ENCODE measurements at regions not wholly inside any gene's neighbourhood (a gene's known extent, or its start where the extent isn't known, plus 50 kb on each side); places are given as distances from the start of the nearest gene placed in this dataset.
A peak's percentile ranks its signal among the peaks of the same experiment; 100 is the strongest.

DNA sequence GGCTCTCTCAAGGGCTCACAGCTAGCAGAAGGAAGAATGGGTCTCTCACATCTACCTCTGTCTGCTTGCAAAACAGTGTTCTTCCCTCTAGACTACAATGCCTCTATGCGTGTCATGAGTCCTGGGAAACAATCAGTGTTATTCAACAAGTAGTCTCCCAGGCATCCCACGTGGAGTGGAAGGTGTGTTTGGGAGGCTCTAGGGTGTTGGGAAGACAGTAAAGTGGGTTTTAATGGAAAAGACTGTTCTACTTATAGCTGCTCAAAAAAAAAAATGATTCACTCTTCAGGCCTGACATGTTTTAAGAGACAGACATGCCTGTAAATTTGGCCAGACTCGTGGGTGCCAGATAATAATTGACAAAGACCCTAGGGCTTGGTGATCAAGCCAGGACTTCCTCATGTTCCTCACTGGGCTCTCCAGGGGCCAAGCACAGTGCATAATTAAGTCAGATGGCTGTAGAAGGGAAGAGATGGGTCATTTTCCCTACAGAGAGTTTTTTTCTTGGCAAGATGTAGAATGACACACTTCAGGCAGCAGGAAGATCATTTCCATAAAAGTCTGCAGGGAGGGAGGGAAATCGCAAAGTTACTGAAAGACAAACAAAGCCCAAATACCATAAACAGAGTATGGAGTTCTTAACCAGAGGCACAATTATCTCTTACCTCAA, 246.4 kb downstream of the ACTL7B start:
- peak overlapping the region; percentile 36 for H3K27ac ChIP-seq
- TF ChIP-seq CTCF (conservative IDR thresholded peaks at IDR 0.05) = no peak

- H3K27ac ChIP-seq = no peak overlapping the region
- no peak for TF ChIP-seq CTCF (conservative IDR thresholded peaks at IDR 0.05)
Observed at GRCh38 chr9:108607607-108608006, 248.2 kb downstream of the ACTL7B start.

DNA sequence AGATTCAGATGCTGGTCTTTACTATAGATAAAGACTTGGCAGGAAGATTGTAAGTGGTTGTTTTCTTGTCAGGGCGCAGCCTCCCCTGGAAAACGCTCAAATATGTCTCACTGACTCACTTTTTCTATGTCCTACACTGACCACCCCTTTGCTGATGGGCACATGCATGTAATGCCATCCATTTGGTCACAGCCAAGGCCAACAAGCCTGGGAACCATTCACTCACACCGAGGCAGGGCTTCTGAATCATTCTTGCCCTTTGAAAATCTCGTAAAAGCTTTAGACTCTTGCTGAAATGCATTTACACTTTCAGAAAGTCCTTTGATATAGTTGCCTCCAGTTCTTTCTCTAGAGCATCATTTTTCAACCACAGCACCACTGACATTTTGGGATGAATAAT, 249.4 kb downstream of the ACTL7B start:
- no peak for TF ChIP-seq CTCF (conservative IDR thresholded peaks at IDR 0.05)
- no peak overlapping the region for H3K27ac ChIP-seq

DNA sequence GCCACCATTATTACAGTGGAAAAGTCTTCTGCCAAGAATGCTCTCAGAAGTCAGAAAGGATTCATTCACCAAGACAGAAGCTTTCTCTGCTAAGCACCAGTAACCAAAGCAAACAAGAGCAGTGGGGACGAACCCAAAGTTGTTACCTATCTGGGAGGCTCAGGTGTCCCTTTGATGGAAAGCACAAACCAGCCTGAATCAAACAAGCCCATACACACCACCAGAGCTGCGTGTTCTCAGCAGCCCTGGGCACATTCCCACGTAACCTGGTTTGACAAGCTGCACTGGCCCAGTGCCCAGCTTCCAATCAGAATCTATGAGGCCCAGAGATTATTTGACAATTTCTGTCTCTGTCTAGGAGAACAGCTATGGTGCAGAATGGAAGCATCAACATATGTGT, 252.6 kb downstream of the ACTL7B start:
- H3K27ac ChIP-seq = peak overlapping the region; percentile 65
- no peak for TF ChIP-seq CTCF (conservative IDR thresholded peaks at IDR 0.05)

GRCh38 chr9:108600896-108601295, 254.9 kb downstream of the ACTL7B start:
- no peak for TF ChIP-seq CTCF (conservative IDR thresholded peaks at IDR 0.05)
- no peak overlapping the region for H3K27ac ChIP-seq

- no peak for TF ChIP-seq CTCF (conservative IDR thresholded peaks at IDR 0.05)
- no peak overlapping the region for H3K27ac ChIP-seq
Observed at GRCh38 chr9:108599571-108599970, 256.2 kb downstream of the ACTL7B start.

GRCh38 chr9:108591121-108591520, 264.7 kb downstream of the ACTL7B start:
- no peak for TF ChIP-seq CTCF (conservative IDR thresholded peaks at IDR 0.05)

More at GRCh38 chr9:108591121-108591520, 264.7 kb downstream of the ACTL7B start:
- no peak overlapping the region for H3K27ac ChIP-seq
